ENCODE measurements at regions not wholly inside any gene's neighbourhood (a gene's known extent, or its start where the extent isn't known, plus 50 kb on each side); places are given as distances from the start of the nearest gene placed in this dataset.
"Not testable (repeated sequence)": the region's sequence is repeated elsewhere in the genome, so short reads cannot be mapped to it uniquely, and the experiment has no call there.

DNA sequence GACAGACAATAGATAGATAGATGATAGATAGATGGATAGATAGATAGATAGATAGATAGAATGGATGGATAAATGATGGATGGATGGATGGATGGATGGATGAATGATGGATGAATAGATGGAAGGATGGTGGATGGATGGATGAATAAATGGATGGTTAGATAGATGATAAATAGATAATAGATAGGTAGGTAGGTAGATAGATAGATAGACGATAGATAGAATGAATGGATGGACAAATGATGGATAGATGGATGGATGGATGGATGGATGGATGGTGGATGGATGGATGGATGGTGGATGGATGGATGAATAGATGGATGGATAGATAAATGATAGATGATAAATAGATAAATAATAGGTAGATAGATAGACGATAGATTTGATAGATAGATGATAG is 287.4 kb downstream of the CRLF2 start:
- no peak for DNase-seq (ENCODE audit: low spot score)
- in situ Hi-C loops (cut with HindIII; ENCODE audit: low sequenced_read_pairs): no loop called here

DNA sequence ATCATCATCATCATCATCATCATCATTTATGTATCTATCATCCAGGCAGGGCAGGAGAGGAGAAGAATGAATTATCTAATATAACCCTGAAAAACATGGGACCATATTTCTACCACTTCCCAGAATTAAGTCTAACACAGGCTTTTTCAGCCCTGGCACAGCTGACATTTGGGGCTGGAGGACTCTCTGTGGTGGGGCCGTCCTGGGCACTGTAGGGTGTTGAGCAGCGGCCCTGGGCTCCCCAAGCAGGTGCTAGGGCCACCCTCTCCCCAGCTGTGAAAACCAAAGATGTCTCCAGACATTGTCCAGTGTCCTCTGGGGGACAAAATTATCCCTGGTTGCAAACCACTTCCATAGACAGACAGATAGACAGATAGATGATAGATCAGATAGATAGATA is 288.4 kb downstream of the CRLF2 start:
- DNase-seq (ENCODE audit: low spot score): no peak
- in situ Hi-C loops (cut with HindIII; ENCODE audit: low sequenced_read_pairs): no loop called here

DNA sequence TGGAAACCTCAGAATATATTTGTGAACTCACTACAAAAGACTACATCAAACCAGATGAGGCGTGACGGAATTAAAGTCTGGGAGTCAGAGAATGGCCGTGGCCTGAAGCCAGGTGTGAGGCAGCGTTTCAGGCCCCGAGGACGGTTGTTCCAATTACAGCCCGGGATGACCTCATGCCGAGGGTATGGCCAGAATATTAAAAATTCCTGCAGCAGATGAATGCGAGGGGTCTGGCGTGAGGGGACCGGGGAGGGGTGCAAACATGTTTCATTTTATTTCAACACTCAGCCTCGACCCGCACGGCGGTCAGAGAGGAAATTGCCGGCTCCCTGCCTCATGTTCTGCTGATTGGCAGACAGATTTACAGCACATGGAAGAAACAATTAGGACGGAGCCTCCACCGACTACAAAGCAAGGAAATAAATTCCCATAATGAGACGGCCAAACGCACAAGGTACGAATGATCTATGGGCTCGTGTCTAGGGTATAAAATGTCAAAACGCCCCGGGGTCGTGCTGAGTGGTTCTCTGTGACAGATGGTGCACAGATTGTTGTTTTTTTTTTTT is 289.7 kb downstream of the SHOX start:
- in situ Hi-C loops (cut with HindIII; ENCODE audit: low sequenced_read_pairs): no loop called here
- no peak for DNase-seq (ENCODE audit: low spot score)

DNA sequence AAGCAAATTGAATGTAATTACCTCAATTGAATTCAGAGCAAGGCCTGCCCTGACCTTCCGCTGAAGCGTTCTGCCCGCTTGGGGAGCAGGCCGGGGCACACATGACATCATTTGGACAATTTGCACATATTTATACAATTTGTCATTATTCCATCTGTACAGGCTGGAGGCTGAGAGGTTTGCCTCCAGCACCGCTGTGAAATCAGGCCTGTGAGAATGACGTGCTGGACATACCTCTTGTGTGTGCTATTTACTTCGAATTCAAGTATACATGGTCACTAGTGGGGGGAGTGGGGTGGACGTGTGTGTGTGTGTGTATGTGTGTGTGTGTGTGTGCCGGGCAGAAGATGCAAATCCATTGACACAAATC is 285.6 kb downstream of the SHOX start:
- DNase-seq (ENCODE audit: low spot score): no peak
- in situ Hi-C loops (cut with HindIII; ENCODE audit: low sequenced_read_pairs): no loop called here

DNA sequence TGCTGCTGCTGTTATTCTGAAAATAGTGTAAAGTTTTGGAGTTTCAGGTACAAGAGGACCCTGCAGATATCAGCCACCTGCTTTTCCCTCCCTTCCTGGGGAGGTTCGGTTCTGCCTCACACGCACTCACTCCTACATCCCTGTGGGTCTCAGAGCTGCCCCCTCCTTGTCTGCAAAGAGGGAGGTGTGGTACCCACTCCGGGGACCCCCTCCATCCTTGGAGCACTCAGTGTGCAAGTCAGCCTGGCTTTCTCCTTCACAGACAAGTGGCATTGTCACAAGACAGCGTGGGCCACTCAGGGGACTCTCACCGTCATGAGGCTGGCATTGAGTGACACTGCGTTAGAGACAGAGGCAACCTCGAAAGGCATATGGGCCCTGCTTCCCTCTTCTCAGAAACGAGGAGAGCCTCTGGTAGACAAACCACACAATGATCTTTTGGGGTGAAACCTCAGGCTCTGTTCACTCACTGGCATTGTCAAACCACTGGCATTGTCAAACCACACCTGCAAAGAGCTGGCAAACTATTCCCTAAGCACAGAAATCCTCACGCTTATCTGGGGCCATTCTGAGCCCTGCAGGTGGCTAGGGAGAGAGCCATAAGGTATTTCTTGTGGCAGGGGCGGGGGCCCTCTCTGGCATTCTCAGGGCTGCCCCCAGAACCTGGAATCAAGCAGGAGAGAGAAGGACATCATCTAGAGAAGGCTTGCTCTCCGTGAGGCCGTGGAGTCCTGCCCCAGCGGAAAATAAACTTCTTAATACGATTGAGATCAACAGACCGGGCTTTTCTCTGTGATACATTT is 285.0 kb downstream of the SHOX start:
- no peak for DNase-seq (ENCODE audit: low spot score)
- in situ Hi-C loops (cut with HindIII; ENCODE audit: low sequenced_read_pairs): no loop called here

DNA sequence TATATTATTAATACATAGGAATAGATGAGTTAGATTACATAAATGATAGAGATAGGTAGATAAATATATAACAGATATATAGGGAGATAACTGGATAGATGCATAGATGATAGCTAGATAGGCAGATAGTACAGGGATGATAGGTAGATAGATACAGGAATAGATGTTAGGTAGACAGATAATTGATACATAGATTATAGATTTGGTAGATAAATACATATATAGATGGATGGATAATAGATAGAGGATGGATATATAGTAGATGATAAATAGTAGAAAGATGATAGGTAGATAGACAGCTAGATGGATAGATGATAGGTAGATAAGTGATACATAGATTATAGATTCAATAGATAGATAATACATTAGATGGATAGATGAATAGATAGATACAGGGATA is 283.6 kb downstream of the SHOX start:
- DNase-seq (ENCODE audit: low spot score): no peak
- in situ Hi-C loops (cut with HindIII; ENCODE audit: low sequenced_read_pairs): no loop called here

DNA sequence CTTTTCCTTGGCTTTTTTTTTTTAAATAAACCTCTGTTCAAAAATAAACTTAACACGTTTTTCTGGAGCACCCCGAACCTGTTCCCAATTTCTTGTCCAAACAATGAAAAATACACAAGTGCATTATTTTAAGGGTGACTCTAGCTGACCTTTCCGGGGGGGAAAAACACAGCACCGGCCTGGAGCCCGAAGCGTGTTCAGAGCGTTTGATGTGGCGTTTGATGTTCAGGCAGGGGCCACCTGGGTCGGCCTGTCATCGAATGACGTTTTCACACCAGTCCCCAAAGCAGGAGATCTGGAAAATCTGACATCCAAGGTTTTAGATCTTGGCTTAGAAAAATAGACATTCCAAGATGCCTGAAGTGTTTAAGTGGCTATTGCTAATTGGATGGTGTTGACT is 282.1 kb downstream of the SHOX start:
- in situ Hi-C loops (cut with HindIII; ENCODE audit: low sequenced_read_pairs): no loop called here
- no peak for DNase-seq (ENCODE audit: low spot score)

DNA sequence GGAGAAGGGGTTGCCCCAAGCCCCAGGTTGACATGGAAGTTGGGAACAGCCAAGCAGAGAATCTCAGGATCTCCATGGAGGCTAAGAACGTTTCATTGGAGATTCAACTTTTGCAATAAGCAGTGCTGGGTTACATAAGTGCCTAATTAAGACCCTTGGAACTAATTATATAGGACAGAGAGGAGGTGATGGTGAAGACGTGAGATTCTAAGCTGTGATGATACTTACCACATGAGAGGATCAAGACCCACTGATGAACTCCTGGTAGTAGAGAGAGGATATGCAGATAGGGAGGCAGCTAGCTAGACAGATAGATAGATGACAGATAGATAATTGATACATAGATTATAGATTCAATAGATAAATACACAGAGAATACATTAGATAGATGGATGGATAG is 278.5 kb downstream of the SHOX start:
- DNase-seq (ENCODE audit: low spot score); in situ Hi-C loops (cut with HindIII; ENCODE audit: low sequenced_read_pairs): not testable (repeated sequence)

DNA sequence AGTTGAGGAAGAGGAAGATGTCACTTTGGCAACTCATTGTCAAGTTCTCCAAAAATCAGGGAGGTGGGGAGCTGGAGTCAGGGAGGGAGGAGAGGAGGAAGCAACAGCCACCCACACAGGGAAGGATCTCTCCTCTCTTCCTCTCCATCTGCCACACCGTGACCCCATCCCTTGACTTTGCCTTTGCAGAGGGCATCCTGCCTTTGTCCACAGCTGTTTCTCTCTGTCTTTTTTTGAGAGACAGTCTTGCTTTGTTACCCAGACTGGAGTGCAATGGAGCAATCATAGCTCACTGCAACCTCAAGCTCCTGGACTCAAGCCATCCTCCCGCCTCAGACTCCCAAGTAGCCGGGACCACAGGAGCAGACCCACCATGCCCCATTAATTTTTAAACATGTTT is 276.0 kb downstream of the SHOX start:
- no peak for DNase-seq (ENCODE audit: low spot score)
- in situ Hi-C loops (cut with HindIII; ENCODE audit: low sequenced_read_pairs): no loop called here

DNA sequence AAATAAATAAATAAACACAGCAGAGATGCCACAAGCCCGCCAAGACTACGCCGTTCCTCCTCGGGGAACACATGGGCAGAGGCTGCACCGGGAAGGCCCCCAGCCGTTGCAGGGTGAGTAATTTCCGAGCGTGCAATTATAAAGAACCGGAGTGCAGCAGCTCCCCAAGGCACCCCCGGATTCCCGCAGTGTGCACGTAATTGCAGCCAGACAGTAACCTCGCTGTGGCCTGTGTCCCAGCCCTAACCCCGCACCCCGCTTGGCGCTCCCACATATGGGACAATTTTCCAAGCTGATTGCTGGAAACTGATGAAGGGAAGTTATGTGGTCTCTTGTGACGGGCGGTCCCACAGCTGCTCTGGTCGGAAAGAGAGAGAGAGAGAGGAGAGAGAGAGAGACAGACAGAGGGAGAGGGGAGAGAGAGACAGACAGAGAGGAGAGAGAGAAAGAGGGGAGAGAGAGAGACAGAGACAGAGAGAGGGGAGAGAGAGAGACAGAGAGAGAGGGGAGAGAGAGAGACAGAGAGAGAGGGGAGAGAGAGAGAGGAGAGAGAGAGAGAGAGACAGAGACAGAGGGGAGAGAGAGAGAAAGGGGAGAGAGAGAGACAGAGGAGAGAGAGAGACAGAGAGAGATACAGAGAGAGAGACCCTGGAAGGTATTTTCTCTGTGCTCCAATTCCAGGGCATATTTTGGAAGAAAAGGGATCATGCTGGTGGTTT is 275.4 kb downstream of the SHOX start:
- DNase-seq (ENCODE audit: low spot score): no peak
- in situ Hi-C loops (cut with HindIII; ENCODE audit: low sequenced_read_pairs): no loop called here

DNA sequence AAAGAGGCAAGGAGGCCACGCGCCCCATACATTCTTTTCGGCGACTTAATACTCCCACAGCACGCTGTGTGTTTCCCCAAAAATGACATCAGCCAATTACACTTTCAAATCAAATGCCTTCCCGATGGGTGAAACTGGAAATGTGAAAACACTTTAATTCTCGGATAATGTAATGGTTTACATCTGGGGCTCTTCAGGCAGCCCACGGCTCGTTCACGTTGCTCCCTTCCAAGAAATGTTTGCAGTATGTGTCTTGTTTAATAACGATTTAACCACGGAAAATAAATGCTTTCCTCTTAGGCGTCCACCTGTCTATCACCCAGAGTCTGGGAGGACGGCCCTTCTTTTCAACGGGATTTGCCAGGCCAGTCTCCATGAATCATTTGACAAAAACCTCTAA is 272.5 kb downstream of the SHOX start:
- in situ Hi-C loops (cut with HindIII; ENCODE audit: low sequenced_read_pairs): no loop called here
- no peak for DNase-seq (ENCODE audit: low spot score)

DNA sequence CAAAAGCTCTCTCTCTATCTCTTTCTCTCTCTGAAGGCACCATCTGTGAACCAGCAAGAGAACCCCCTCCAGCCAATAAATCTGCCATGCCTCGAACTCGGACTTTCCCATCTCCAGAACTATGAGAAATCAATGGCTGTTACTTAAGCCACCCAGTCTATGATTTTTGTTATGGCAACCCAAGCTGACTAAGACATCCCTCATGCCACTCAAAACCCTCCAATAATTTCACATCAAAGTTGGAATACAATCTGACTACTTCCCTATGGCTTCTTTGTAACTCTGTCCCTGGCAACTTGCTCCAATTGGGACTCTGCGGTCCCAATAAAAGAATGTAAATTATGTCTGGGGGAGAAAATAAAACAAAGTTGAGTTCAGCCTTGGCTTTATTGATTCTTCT is 265.7 kb downstream of the SHOX start:
- DNase-seq (ENCODE audit: low spot score): no peak
- in situ Hi-C loops (cut with HindIII; ENCODE audit: low sequenced_read_pairs): no loop called here

DNA sequence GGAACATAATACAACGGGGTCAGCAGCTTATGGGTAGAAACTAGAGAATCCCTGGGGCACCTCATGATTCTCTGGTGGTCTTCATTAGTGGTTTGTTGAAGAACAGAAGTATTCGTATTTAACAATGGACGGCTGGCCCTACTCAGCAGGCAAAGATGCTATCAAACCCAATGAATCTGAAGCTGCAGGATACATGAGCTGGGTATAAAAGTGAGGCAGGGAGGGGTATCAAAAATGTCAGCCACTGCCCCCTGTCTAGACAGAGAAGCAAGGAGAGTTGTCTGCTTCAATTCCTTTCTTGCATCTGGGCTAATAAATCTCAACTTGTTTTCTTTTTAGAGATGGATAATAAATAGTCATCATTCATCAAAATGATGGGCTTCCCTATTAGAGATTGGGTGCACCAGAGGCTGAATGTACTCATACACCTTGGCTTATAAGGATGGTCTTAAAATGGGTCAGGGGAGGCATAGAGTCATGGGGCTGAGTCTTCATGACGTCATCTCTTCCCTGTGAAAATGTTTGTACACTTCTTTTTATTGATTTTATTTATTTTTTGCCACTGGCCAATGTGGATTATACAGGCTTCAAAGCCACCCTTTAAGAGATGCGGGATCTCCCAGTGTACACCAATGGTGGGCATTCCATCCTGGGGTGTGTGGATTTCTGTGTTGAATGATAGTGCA is 259.5 kb downstream of the SHOX start:
- in situ Hi-C loops (cut with HindIII; ENCODE audit: low sequenced_read_pairs): no loop called here
- no peak for DNase-seq (ENCODE audit: low spot score)

DNA sequence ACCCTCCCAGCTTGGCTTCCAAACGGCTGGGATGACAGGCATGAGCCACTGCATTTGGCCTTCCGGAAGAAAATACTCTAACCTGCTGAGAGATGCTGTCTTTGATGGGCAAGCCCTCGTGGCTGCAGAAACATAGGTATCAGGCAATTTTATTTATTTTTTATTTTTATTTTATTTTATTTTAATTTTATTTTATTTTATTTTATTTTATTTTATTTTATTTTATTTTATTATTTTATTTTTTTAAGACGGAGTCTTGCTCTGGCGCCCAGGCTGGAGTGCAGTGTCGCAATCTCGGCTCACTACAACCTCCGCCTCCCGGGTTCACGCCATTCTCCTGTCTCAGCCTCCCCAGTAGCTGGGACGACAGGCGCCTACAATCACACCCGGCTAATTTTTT is 257.1 kb downstream of the SHOX start:
- DNase-seq (ENCODE audit: low spot score); in situ Hi-C loops (cut with HindIII; ENCODE audit: low sequenced_read_pairs): not testable (repeated sequence)

DNA sequence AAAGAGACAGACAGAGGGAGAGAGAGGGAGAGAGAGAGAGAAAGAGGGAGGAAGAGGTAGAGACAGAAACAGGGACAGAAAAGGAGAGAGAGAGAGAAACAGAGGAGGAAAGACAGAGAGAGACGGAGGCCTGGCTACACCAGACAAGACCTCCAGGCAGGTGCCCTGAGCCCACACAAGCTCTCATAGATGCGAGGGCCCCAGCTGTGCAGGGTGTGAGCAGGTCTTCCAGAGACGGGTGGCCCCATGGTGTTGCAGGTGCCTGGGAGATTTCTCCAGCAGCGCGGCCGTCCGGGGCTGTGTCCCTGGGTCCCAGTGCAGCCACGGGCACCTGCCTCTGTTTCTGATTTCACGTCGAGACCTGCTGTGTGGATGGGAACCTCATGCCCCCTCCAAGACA is 253.0 kb downstream of the SHOX start:
- in situ Hi-C loops (cut with HindIII; ENCODE audit: low sequenced_read_pairs): no loop called here
- DNase-seq (ENCODE audit: low spot score): no peak

DNA sequence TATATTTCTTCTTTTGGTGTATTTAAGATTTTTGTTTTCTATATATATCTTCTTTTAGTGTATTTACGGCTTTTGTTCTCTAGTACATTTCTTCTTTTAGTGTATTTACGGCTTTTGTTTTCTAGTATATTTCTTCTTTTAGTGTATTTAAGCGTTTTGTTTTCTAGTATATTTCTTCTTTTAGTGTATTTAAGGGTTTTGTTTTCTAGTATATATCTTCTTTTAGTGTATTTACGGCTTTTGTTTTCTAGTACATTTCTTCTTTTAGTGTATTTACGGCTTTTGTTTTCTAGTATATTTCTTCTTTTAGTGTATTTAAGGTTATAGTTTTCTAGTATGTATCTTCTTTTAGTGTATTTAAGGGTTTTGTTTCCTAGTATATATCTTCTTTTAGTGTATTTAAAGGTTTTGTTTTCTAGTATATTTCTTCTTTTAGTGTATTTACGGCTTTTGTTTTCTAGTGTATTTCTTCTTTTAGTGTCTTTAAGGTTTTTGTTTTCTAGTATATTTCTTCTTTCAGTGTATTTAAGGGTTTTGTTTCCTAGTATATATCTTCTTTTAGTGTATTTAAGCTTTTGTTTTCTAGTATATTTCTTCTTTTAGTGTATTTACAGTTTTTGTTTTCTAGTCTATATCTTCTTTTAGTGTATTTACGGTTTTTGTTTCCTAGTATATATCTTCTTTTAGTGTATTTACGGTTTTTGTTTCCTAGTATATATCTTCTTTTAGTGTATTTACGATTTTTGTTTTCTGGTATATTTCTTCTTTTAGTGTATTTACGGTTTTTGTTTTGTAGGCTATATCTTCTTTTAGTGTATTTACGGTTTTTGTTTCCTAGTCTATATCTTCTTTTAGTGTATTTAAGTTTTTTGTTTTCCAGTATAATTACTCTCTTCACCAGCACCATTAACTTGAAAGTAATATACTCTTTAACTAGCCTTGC is 249.4 kb downstream of the SHOX start:
- in situ Hi-C loops (cut with HindIII; ENCODE audit: low sequenced_read_pairs); DNase-seq (ENCODE audit: low spot score): not testable (repeated sequence)

DNA sequence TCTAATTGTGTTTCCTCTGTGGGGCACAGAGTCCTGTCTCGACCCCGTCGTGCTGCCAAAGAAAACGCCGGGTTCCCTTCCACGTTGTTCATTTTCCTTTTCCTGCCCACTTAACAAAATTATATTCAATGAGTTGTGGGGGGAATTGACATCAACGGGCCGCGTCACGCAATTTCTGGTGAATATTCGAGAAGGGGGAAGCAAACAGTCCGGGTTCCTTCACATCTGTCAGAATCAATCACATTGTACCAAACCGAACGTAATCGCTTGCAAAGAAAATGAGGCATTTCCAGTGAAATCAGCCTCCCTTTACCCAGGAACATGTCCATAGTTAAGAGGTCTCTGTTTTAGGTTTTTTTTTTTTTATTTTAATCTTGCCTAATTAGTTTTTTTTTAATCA is 243.5 kb downstream of the SHOX start:
- no peak for DNase-seq (ENCODE audit: low spot score)
- in situ Hi-C loops (cut with HindIII; ENCODE audit: low sequenced_read_pairs): no loop called here

DNA sequence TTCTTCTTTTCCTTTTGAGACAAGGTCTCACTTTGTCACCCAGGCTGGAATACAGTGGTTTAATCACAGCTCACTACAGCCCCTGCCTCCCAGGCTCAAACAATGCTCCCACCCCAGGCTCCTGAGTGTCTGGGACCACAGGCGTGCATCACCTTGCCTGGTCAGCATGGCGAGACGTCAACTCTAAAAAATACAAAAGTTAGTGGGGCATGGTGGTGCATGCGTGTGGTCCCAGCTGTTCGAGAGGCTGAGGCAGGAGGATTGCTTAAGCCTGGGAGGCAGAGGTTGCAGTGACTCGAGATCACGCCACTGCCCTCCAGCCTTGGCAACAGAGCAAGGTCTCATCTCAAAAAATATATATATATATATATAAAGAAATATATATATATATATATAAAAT is 242.4 kb downstream of the SHOX start:
- in situ Hi-C loops (cut with HindIII; ENCODE audit: low sequenced_read_pairs): no loop called here
- no peak for DNase-seq (ENCODE audit: low spot score)

DNA sequence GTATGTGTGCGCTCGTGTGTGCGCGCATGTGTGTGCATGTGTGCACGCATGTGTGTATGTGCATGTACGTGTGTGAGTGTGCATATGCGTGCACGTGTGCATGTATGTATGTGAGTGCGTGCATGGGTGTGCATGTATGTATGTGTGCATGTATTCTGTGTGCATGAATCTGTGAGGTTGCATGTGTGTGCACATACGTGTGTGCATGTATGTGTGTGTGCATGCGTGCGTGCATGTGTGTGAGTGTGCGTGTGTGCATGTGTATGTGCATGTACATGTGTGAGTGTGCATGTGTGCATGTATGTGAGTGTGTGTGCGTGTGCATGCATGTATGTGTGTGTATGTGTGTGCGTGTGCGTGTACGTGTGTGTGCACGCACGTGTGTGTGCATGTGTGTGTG is 241.5 kb downstream of the SHOX start:
- in situ Hi-C loops (cut with HindIII; ENCODE audit: low sequenced_read_pairs): no loop called here
- no peak for DNase-seq (ENCODE audit: low spot score)

Data from G401 (cell line).